NCI-H146 (cell line): ENCODE measurements at regions not wholly inside any gene's neighbourhood (a gene's known extent, or its start where the extent isn't known, plus 50 kb on each side); places are given as distances from the start of the nearest gene placed in this dataset.
"Not testable (repeated sequence)": the region's sequence is repeated elsewhere in the genome, so short reads cannot be mapped to it uniquely, and the experiment has no call there.

Experiments used
- DNase-seq: peaks from one replicate; lab custom pipeline; 2025; lab: John Stamatoyannopoulos, UW

GRCh38 chr16:65355706-65356105, 233.8 kb upstream of the CDH11 start:
- no peak for DNase-seq

GRCh38 chr16:65353183-65353582, 231.3 kb upstream of the CDH11 start:
- DNase-seq = no peak

DNA sequence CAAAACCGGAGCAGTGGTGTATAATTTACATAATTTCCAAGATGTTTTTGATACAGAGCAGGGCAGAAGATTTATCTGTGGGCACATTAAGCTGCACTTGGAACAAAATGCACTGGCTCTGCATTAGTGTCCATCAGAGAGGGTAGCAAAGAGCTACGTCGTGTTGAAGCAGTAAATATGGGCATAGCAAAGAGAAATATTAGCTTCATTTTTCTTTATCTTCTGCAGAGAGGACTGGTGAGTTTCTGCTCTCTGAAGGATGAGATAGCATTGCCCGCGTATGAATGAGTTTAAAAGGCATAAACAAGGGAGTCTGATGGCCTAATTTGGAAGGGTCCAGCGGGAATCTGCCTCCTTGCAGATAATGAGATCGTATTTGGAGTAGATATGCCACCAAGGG, 227.8 kb upstream of the CDH11 start:
- DNase-seq = no peak

- no peak for DNase-seq
These were observed 221.7 kb upstream of the CDH11 start for GRCh38 chr16:65343556-65343955.

DNA sequence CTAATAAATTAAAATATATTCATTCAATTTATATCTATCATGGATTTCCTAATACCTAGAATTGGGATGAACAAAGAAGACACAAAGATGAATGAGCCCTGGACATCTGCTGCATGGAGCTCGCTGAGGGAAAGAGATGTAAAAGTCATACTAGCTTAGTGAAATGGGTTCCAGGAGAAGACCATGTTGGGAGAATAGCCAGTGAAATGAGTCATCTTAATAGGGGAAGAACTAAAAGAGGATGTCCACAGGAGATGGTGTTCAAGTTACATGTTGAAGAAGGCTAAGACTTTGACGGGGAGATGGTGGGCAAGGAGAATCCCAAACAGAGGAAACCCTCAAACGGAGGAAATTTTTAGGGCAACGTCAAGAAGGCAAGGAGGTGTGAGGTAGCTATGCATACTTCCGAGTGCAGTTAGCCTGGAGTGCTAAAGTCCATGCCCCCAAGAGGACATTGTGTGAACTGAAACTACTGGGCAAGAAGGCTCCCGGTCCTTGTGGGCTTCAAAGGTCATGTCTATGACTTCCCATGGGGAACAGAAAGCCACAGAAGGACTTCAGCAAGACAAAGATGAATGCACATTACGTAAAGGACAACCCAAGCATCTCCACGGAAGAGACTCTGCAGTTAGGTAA, 220.5 kb upstream of the CDH11 start:
- no peak for DNase-seq

DNA sequence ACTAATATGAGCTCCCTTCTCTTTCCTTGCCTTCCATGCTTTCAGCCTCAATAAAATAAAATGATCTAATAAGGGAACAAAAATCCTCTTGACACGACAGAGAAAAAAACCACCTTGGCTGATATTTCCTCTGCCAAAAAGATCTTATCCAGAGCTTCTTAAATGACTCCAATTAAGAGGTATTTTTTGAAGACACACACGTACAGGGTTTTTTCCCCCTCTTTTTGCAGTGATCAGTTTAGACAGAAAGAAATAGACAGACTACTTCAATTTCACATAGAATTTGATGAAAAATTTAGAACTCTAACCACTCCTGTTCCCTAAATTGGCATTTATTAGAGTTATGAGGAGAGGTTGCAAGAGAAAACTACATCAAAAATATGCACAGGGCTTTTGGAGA, 217.2 kb upstream of the CDH11 start:
- no peak for DNase-seq

DNA sequence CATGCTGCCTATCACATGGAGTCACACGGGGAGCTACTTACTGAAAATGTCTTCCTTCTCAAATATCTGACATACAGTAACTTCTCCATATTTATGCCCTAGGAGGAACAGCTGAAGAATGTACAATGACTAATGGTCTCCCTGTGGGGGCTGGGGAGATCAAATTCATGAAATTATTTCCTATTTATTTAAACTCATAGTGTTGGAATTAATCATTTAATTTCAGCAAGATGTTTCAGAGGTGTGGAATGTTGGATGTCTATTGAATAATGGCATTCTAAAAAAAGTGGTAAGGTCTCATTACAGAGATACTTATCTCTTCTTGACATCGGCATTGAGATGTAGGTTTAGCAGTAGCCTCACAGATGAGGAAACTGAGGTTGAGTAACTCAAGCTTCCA, 214.3 kb upstream of the CDH11 start:
- no peak for DNase-seq

DNA sequence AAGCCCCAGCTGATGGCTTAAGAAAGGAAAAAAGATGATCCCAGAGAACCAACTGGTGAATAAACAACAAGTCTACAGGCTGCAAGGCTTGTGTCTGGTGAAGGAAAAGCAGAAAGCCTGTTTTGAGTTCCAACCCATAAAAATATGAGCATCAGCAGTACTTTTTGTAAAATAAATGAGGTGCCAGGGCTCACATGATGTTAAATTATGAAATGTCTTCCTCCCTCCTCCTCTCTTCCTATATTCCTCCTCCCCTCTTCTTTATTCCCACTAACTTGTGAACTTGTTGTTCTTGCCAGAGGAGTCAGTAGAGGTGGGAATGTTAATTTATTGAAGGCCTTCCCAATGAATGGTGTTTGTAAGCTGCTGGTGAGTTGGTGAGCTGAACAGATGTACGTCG, 212.2 kb upstream of the CDH11 start:
- no peak for DNase-seq

DNA sequence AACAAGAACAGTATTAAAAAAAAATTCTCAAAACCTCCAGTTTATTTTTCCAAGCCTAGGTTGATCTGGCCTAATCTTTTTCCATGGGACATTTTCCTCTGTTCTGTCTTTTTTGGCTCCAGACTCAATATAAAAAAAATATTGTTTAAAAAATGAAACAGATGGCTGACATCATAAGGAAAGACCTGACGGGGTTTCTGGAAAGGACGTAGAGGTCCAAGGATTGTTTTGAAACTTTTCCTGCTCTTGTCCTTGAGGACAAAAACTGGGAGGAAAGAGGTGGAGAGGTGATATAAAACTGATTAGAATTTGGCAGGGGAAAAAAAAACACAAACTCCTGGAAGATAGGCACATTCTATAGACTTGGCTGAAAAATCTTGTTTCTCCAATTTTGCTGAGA, 211.4 kb upstream of the CDH11 start:
- no peak for DNase-seq

DNA sequence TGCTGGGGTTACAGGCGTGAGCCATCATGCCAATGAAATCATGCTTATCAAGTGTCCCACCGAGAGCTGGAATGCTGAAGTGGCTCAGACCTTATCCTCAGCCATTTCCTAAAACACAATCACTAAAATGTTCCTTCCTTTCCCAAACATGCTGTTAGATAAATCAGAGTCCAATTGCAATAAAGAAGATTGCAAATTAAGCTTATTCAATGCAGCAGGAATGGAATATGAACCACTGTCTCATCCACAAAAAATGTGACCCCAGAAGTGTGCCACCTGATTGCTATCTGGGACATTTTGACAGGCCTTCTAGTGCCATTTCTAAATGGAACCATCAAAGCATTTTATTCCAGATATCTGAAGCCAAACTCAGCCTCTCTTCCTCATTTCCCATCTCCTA, 205.5 kb upstream of the CDH11 start:
- no peak for DNase-seq

DNA sequence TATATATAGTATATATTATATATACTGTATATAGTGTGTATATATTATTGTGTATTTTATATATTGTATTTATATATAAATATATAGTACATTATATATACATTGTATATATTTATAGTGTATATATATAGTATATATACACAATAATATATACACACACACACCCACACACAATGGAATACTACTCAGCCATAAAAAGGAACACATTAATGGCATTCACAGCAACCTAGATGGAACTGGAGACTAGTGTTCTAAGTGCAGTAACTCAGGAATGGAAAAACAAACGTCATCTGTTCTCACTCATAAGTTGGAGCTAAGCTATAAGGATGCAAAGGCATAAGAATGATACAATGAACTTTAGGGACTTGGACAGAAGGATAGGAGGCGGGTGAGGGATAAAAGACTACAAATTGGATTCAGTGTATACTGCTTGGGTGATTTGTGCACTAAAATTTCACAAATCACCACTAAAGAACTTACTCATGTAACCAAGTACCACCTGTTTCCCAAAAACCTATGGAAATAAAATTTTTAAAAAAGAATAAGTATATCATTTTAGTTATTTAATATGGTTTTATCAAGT, 201.9 kb upstream of the CDH11 start:
- no peak for DNase-seq

DNA sequence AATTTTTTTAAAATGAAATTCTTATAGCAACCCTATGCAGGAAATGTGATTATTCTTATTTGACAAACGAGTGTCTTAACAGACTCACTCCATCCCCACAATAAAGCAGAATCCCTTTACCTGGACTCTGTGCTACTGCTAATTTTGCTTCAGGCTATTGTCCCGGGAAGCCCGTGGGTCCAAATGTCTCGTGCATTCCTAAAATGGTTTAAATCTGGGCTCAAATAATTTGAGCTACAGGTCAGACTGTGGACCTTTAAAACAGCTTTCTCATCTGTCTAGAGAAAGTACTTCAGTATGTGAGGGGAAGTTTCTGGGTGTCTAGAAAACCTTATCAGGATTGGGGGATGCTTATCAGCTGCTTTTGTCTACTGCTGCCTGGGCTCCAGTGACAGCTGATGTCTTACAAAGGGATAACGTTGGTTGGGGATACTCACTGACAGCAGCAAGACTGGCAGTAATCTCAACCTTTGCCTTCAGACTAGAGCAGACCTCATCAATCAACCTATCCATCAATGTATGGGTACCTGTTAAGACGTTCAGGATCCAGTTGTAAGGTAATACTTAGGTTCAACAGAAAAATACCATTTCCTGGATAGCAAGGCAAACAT, 197.9 kb upstream of the CDH11 start:
- DNase-seq = no peak

GRCh38 chr16:65318590-65319257, 196.9 kb upstream of the CDH11 start:
- DNase-seq = no peak

GRCh38 chr16:65318138-65318537, 196.3 kb upstream of the CDH11 start:
- DNase-seq = no peak

GRCh38 chr16:65316808-65317207, 194.9 kb upstream of the CDH11 start:
- DNase-seq = no peak

GRCh38 chr16:65315081-65315780, 193.4 kb upstream of the CDH11 start:
- no peak for DNase-seq

DNA sequence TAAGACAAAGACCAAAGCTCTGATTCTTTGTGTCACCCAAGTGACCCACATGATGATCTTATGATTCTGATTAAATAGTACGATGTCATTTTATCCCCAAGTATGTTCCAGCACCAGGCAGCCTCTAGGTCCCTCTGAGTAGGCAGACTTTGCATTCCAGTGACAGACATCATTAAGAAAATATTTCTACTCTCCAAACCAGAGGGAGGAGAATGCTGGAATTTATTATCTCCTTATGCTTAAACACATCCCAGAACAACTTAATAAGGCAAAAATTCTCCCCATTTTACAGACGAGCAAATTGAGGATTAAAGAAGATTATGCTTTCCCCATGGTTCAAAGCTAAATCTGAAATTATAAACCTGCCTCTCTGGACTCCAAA, 192.8 kb upstream of the CDH11 start:
- DNase-seq = no peak

DNA sequence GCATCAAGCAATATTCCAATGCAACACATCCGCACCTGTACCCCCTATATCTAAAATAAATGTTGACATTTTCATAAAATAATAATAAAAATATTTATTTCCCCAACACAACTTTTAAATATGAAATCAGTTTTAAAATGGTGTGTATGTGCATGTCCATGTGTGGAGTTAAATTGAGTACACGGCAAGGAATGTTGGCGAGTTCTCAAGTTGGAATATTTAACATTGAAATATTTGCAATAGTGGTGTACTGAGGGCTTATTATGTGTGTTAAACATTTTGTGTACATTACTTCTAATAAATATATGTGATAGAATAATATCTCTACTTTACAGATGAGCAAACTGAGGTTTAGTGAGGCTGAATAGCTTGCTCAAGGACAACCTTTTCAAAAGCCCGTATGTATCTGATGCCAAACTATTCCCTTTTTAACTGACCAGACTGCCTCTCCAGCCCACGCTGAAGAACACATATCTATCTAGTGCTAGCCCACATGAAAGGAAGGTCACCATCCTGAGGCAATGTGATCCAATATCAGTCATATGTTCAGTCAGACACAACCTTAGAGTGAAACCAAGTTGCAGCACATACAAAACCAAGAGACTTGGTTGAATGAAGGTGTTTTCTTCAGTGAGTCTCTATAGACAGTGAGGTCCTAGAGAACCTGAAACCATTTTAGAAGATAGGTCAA, 192.2 kb upstream of the CDH11 start:
- DNase-seq = no peak

GRCh38 chr16:65312795-65313194, 190.9 kb upstream of the CDH11 start:
- no peak for DNase-seq

GRCh38 chr16:65312071-65312470, 190.2 kb upstream of the CDH11 start:
- DNase-seq = no peak

- not testable (repeated sequence) for DNase-seq
These were observed 188.6 kb upstream of the CDH11 start for GRCh38 chr16:65310491-65310890.

GRCh38 chr16:65309354-65309753, 187.5 kb upstream of the CDH11 start:
- no peak for DNase-seq
